Testis (tissue), 2 donors: ENCODE measurements at regions not wholly inside any gene's neighbourhood (a gene's known extent, or its start where the extent isn't known, plus 50 kb on each side); places are given as distances from the start of the nearest gene placed in this dataset.

Experiments used
- CTCF ChIP-seq, 3 experiments: fragments of 450-650 bp in 2 of 3; fragments of 200-600 bp in 1 of 3; sonication (generic) in 1 of 3; IDR thresholded peaks; one replicate each; pipeline ENCODE4 v1.5.1; 2016 to 2019; ENCODE audit warnings: antibody characterized with exemption in 3 of 3, mild to moderate bottlenecking in 2 of 3, moderate library complexity in 1 of 3
- POLR2A ChIP-seq: fragments of 450-650 bp; IDR thresholded peaks from one replicate; pipeline ENCODE4 v1.6.1; 2017; ENCODE audit warnings: antibody characterized with exemption, mild to moderate bottlenecking, moderate library complexity

GRCh38 chr1:29894311-29894710 lies 658.0 kb downstream of the PTPRU start:
- no peak for TF ChIP-seq CTCF (IDR thresholded peaks at IDR 0.05)
- no peak for TF ChIP-seq POLR2A
